HG03565 (cell line): ENCODE measurements at regions not wholly inside any gene's neighbourhood (a gene's known extent, or its start where the extent isn't known, plus 50 kb on each side); places are given as distances from the start of the nearest gene placed in this dataset.

Experiments used
- ATAC-seq: cut with Tn5 transposase; IDR thresholded peaks from one replicate; pipeline ENCODE4 v1.9.1; 2021; ENCODE audit warnings: mild to moderate bottlenecking, moderate library complexity; ENCODE audit not compliant: unreplicated experiment

DNA sequence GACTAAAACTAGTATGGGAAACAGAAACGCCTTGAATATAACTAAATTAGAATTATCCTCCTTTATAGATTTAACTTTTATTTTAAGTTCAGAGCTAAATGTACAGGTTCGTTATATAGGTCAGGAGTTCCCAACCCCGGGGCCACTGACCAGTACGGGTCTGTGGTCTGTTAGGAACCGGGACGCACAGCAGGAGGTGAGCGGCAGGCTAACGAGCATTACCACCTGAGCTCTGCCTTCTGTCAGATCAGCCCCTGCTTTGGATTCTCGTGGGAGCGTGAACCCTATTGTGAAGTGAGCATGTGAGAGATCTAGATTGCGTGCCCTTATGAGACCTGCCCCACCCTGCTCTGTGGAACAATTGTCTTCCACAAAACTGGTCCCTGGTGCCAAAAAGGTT is 51.0 kb downstream of the FAT4 start:
- ATAC-seq: no peak

DNA sequence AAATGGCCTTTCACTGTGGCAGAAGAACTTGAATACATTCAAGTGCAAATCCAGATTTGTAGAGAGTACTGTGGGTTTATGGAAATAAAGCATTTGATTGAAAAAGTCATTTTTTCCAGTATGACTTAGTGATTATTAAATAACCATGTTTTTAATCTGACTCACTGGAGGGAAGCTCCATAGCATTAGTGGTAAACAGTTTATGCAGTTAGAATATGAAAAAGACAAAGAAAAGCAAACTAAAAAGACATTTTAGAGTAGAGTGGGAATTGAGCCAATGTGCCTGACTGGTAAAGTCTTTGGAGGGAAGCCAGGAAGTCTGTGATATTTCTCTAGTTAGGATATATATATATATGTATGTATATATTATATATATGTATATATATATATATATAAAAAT is 53.4 kb downstream of the FAT4 start:
- ATAC-seq: no peak

DNA sequence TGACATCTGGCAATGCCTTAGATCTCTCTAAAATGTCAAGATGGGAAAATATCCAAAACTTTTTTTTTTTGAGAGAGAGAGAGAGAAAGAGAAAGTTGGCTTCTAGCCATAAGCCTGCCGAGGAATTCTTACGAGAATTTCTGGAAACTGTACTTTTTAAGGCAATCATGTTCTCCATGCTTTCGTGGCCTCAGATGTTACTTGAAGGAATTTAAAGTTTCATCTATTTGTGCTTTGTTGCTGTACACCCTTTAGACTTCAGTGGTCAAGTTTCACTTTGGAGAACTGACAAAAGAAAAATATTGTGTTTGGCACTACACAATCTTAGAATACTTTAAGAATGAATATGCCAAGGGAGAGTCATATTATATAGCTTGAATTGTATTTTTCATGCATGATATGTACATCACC is 53.9 kb downstream of the FAT4 start:
- no peak for ATAC-seq

DNA sequence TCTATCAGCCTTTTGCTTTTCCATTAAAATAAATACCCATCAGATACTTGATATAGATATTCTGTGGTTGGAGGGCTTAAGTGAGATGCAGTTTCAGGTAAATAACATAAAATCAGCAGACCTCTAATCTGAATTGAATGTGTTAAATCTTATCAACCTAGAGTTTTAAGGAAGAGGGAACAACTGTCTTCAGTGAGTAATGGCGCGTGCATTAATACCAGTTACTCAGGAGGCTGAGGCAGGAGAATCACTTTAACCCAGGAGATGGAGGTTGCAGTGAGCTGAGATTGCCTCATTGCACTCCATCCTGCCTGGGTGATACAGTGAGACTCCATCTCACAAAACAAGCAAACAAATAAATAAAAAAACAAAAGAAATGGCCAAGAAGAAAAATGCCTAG is 54.3 kb downstream of the FAT4 start:
- ATAC-seq: no peak

DNA sequence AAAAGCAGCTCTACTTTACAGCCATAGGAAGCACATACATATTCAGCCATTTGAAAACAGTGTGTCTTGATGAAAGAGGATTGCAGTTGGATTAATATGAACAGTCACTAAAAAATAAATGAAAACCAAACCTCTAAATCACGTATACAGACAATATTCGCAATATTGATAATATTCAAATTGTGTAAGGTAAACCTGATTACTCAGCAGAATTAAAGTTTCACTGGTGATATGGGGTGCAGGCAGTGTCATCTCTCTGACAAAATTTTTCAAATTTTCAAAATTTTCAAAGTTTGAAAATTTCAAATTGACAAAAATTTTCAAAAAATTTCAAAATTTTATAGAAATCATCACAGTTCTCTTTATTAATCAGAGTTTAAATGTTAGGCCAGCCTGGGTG is 55.7 kb downstream of the FAT4 start:
- no peak for ATAC-seq

DNA sequence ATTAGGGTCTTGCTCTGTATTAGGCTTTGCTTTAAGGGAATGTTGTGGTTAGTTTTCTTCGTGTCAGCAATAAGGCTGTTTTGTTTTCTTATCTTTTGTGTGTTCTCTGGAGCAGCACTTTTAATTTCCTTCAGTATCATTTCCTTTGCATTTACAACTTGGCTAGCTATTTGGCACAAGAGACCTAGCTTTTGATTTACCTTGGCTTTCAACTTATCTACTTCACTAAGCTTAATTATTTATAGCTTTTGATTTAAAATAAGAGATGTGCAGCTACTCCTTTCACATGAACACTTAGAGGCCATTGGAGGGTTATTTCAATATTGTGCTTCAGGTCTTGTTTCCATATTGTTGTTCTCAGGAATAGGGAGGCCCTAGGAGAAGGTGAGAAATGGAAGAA is 68.2 kb downstream of the FAT4 start:
- no peak for ATAC-seq

DNA sequence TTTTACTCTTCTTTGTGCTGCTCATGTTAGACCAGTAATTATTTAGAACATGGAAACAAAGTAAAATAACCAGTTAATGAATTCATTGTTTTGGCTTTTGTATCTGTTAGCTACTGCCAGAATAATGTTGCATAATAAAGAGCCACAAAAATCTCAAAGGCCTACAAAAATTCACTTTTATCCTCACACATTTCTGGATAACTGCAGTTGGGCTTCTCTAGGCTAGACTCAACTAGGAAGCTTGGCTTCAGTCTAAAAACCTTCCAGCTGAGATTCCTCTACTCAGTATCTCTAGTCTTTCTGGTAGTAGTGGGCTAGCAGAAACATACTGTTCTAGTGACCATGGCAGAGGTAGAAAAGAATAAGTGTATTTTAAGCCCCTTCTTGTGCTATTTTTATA is 73.0 kb downstream of the FAT4 start:
- no peak for ATAC-seq

DNA sequence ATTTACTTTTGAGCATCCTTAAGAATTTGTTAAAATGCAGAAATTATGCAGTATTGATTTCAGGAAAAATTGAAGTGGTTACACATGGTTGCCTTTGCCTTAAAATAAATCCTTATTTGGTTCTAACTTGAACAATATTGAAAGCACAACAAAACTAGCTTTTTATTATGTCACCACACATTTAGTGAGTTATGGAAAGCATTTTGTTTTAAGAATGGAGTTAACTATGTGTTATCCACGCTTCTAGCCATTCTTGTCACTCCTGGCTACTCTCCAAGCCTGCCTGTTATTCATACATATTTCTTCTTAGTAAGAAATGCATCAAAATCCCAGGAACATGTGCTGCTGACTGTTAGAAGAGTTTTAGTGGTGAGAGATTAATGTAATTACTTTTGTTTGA is 73.9 kb downstream of the FAT4 start:
- no peak for ATAC-seq

DNA sequence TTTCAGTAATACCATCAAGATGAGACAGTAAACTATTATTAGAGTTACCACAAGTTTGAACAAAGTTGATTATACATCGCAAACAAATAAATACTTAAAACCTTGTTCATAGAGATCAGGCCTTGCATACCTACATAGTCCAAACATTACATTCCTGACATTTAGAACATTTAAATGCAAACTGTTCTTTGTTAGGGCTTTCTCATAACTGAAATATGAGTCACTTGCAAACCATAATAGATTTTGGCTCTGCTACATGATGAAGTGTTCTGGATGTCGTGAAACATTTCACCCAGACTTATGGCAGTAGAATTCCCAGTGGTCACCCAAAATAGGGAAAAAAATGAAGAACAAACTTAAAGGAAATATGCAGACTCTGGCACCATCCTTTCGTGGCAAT is 75.0 kb downstream of the FAT4 start:
- no peak for ATAC-seq

DNA sequence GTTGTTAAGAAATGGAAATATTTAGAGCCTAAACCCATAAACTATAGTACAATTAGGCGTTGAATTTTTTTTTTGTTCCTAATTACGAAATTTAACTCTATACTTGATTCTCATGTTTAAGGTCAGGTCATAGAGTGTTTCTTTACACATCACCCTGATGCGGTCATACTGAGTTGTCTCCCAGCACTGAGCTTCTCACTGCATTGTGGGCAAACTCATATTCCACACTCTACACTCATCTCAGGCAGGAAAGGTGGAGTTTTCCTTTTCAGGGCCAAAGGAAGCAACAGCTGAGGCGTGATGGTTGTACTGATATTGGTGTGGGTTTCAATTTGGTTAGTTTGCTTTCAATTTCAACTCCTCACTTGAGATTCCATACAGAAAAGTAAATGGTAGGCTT is 75.4 kb downstream of the FAT4 start:
- ATAC-seq: no peak

DNA sequence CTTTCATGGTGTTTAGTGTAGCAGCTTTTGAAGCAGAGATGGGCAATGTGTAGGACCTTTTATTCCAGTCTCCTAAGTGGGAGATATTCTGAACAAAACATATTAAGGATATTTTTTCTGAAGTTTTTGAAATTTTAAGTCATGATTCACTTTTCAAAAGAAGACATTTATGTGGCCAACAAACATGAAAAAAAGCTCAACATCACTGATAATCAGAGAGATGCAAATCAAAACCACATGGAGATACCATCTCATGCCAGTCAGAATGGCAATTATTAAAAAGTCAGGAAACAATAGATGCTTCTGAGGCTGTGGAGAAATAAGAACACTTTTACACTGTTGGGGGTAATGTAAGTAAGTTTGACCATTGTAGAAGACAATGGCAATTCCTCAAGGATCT is 76.0 kb downstream of the FAT4 start:
- ATAC-seq: no peak

DNA sequence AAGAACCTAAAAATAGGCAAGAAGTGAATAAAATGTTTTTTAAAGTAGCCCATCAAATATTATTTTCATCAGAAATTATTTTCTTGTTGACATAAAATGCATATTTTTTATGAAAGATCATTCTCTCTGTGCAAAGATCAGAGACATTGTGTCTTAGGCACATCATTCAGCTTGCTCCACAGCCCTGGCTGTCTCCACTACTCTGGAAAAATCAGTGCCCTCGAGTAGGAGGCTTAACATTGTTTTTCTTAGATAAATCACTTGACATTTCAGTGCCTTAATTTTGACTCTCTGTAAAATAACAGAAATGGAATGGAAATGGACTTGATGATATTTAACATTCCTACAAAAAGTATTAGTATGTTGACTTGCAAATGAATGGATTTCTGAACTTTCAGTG is 77.9 kb downstream of the FAT4 start:
- no peak for ATAC-seq

DNA sequence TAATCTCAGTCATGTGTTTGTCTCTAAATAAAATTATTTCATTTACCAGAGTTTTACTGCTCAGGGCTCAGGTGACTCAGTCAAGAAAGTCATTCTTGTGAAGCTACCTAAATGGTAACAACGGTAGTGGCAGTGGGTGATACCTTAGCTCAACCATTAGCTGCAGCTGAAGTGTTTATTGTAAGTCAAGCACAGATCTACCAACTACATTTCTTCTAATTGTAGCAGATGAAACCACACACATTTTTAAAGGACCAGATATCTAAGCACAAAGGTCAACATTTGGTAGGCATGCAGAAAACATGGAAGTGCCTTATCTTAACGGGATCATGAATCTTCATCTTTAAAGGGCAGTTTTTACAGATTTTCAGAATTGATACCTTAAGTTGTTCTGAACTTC is 79.1 kb downstream of the FAT4 start:
- ATAC-seq: no peak

DNA sequence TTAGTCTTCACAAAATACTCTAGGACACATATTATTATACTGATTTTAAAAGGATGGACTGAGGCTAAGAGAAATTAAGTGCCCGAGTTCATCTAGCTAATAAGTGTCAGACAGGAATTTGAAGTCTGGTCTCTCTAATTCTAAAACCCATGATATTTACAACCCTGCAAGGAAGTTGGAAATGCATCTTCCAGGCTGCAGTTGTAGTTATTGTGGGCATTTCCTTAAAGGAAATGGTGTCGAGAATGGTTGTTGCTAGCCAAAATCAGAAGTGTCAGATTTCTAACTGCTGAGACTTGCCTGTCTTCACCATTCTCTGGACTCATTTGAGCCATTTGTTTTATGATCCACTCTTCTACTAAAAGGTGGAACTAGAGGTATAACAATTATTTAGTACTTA is 82.5 kb downstream of the FAT4 start:
- ATAC-seq: no peak

DNA sequence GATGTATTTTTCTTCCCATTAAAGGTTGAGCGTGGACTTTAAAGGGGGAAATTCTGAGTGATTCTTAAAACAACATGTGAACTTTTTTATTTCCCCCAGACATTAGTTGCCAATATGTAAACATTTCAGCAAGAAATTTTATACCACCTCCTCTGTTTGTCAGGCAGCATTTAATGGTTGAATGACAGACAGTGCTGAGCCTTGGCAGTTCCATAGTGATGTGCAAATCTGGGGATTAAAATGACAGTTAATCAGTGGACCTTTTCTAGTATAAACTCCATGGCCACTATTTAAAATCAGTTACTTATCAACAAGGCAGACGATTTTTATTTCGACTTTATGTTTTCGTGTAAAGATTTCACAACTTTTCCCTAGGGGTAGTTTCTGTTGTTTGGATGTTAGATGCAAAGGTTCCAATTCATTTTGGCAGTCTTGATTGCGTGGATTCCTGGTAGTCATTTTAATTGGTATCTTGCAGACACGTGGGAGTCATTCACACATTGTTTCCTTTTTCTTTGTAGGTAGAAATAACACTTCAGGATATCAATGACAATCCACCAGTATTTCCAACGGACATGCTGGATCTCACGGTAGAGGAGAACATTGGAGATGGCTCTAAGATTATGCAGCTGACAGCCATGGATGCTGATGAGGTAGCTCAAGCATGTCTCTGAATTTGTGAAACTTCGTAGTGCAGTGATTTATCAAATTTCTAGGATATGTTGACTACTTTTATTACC is 83.7 kb downstream of the FAT4 start:
- no peak for ATAC-seq

DNA sequence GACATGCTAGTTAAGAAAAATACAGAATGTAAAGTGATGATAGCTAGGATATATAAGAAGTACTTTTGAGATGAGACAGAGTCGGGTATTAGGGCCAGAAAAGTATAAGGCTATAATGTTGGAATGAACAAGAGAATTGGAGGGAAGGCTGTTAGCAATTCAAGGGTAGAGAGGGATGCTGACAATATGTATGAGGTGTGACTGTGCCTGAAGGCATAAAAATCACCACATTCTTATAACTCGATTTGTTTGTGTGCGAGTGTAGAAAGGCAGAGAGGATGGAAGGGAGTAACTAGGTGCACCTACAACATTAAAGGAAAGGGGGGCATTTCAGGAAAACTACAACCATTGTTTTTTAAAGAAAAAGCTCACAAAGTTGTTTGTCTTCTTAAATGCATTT is 86.0 kb downstream of the FAT4 start:
- no peak for ATAC-seq

DNA sequence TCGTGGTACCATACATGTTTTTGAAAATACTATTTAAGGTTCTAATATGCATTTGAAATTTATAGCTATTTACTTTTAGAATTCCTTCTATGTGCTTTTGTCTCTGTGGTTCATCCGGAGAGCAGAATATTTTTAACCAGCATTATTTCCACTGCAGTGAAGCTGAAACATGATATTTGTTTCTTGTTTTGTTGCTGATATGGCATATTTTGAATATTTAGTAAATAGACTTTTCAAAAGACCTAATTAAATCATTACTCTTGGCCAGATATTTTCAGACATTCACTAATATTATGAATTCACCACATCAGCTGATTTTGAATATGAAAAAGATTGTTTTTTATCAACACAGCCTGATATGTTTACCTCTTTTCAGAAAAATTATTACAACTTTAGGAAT is 87.0 kb downstream of the FAT4 start:
- ATAC-seq: no peak

DNA sequence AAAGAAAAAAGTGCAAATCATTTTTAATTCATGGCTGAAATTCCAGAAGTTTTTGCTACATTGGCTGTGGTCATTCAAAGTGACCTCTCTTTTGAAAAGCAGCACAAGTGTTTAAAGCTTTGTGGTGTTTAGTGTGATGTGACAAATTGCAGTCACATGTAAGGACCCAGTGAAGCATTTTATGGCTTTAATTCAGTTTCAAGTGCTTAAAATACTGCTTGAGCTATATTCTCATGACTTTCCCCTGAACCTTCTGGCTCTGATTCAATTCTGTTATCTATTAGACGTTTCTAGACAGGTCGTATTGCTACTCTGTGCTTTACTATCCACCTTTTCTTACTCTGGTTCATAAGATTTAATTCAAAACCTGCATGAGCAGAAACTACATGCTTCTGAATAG is 105.8 kb downstream of the FAT4 start:
- no peak for ATAC-seq

DNA sequence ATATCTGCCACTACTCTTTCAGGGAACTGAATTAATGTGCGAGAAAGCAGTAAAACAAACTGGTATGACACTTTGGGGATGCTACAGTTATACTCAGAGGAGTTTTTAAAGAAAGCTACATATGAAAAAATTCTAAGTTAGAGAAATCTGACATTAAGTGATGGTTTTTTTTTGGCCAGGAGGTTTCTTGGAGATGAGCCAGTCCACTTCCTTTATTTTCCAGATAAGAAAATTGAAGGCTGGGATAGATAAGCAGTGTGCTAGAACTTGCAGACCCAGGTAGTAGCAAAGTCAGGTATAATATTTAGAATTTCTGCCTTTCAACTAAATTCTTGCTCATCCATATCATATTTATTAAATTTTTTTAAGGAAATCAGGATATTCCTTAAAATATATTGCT is 106.8 kb downstream of the FAT4 start:
- ATAC-seq: no peak

DNA sequence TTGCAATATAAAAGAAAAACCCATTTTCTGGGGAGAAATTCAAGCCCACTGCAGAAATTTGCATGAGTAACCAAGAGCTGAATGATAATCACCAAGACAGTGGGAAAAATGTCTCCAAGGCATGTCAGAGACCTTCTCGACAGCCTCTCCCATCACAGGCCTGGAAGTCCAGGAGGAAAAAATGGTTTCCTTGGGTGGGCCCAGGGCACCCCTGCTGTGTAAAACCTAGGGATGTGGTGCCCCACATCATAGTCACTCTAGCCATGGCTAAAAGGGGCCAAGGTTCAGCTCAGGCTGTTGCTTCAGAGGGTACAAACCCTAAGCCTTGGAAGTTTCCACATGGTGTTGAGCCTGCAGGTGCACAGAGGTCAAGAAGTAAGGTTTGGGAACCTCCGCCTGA is 108.4 kb downstream of the FAT4 start:
- no peak for ATAC-seq

DNA sequence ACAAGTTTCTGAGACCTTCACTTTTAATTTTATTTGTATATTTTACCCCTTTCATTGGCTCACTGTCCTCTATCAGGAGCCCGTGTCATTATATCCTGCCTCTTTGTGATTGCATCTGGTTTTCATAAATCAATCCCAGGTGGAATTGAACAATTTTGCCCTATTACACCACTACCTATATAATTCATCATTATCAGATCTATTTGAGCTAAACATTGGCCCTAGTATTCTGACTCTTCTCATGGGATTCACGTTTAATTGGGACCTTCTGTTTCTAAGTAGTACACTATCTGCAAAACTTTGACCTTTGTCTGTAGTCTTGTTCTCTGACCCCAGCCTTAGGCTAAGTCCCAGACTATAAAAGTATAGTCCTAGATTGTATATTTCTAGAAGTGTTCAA is 114.1 kb downstream of the FAT4 start:
- no peak for ATAC-seq

DNA sequence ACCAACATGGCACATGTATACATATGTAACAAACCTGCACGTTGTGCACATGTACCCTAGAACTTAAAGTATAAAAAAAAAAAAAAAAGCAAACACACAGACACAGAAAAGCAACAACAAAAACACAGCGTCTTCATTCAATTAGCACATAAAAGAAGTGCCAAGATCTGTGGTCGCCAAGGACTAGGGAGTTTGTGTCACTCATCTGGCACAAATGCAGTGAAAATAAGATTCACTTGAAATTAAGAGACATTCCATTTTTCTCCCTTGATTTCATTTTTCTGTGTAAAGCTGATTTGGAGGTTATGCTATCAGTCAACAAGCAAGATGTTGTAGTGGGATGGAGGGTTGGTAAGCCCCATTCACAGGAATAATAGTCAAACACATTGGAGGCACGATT is 115.3 kb downstream of the FAT4 start:
- ATAC-seq: no peak

DNA sequence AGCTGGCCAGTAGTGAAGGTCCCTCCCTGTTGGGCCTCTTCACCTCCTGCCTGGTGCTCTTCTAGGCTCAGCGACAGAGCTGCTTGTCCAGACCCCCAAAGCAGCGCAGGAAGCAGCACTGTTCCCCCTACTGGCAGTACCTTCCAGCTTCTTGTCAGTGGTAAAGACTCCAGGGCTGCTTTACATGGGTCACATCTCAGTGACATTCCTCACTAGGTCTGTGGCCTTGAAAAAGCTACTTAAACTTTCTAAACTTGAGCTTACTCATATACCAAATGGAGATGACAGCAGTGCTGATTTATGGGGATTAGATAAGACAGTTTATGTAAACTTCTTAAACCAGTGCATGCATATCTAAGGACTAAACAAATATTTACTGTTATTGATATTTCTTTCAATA is 117.3 kb downstream of the FAT4 start:
- ATAC-seq: no peak

DNA sequence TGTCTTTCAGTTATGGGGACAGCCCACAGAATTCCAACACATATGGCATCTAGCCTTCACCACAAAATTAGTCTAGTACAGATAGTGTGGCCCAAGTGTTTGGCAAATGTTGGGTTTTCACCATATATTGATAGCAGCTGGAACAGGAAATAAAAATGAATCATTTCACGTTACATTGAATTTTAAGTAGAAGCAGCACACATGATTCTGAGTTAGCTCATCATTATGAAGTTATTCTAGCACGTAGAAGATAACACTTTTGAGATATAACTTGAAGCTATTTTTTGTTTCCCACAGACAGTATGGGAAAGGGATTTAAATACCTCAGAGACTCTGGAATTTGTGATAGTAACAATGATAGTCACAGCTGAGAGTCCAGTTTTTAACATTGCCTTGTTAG is 118.7 kb downstream of the FAT4 start:
- no peak for ATAC-seq
